Panc1 (cell line): ENCODE measurements at regions not wholly inside any gene's neighbourhood (a gene's known extent, or its start where the extent isn't known, plus 50 kb on each side); places are given as distances from the start of the nearest gene placed in this dataset.

Experiments used
- CTCF ChIP-seq: fragments of 450-650 bp; IDR thresholded peaks from 2 replicates; pipeline ENCODE4 v1.5.1; 2017; ENCODE audit warnings: mild to moderate bottlenecking
- POLR2AphosphoS5 ChIP-seq: IDR thresholded peaks from 2 replicates; pipeline ENCODE4 v1.6.1; 2012; ENCODE audit warnings: mild to moderate bottlenecking, low read depth, low read length, moderate library complexity
- REST ChIP-seq, 2 experiments: IDR thresholded peaks; 2 replicates each; pipeline ENCODE4 v1.6.1; 2011 to 2012; ENCODE audit warnings: low read depth in 2 of 2, control low read depth in 1 of 2, low read length in 1 of 2, mild to moderate bottlenecking in 1 of 2, moderate library complexity in 1 of 2; ENCODE audit not compliant: insufficient read depth in 1 of 2
- SIN3A ChIP-seq: IDR thresholded peaks from 2 replicates; pipeline ENCODE4 v1.6.1; 2012; ENCODE audit warnings: low read depth, mild to moderate bottlenecking, low read length, moderate library complexity, borderline replicate concordance; ENCODE audit not compliant: insufficient read depth
- TCF7L2 ChIP-seq: IDR thresholded peaks from 2 replicates; pipeline ENCODE4 v1.6.1; 2011; ENCODE audit warnings: mild to moderate bottlenecking, low read depth, low read length, inconsistent platforms

DNA sequence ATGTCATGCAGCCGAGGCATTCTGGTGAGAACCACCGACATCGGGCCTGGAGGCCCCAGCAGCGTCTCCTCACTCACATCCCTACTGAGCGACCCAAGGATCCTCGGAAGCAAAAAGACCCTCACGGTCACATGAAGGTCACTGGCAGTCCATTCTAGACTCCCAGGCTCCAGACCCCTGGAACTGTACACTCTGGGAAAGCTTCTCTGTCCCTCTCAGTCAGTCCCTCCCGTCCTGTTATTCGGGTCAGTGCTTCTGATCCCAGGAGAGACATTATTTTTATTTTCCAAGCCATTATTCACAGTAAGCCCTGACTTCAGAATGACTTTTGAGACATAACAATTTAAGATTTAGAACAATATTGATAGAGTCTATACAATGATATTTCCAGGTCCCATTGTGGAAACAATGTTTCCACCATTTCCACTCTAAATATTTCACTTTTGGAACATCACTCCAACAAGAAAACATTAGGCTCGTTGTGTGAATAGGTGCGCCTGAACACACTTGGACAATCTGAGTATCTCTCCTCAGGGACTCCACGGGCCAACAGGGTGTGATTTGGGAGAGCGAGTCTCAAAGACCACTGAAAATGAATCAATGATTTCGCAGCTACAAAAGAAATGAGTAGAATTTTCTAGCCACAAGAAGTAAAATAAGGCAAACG lies 199.7 kb downstream of the SOD2 start:
- TF ChIP-seq CTCF (no peak), SIN3A (no peak), REST (IDR thresholded peaks at IDR 0.05; ENCODE audit: insufficient read depth in 1 of 2, low read depth in 2 of 2, low read length in 1 of 2) (no peak), TCF7L2 (no peak), POLR2AphosphoS5 (no peak)
